H9 (cell line): ENCODE measurements at regions not wholly inside any gene's neighbourhood (a gene's known extent, or its start where the extent isn't known, plus 50 kb on each side); places are given as distances from the start of the nearest gene placed in this dataset.

Experiments
- DNase-seq: peaks from one replicate; pipeline ENCODE4 v3.0.0-alpha.2; 2017
- H2AFZ ChIP-seq: one replicate; pipeline ENCODE4 v1.6.1; 2013; ENCODE audit warnings: mild to moderate bottlenecking, low read length, control low read depth, moderate library complexity
- H2AK5ac ChIP-seq: 2 replicates; pipeline ENCODE4 v1.6.1; 2013; ENCODE audit warnings: low read length, control low read depth, mixed read lengths; ENCODE audit not compliant: insufficient read length
- H2BK120ac ChIP-seq: one replicate; pipeline ENCODE4 v1.6.1; 2013; ENCODE audit warnings: low read depth, mild to moderate bottlenecking, low read length, control low read depth, inconsistent platforms; ENCODE audit not compliant: poor library complexity, severe bottlenecking
- H2BK12ac ChIP-seq: 2 replicates; pipeline ENCODE4 v1.6.1; 2013; ENCODE audit warnings: low read length, control low read depth, mixed read lengths, low read depth; ENCODE audit not compliant: insufficient read length
- H2BK15ac ChIP-seq: 2 replicates; pipeline ENCODE4 v1.6.1; 2013; ENCODE audit warnings: low read depth, low read length, control low read depth
- H2BK20ac ChIP-seq: one replicate; pipeline ENCODE4 v1.6.1; 2013; ENCODE audit warnings: low read depth, mild to moderate bottlenecking, low read length, control low read depth, inconsistent platforms; ENCODE audit not compliant: poor library complexity, severe bottlenecking
- H2BK5ac ChIP-seq: 2 replicates; pipeline ENCODE4 v1.6.1; 2013; ENCODE audit warnings: low read length, control low read depth, mixed read lengths; ENCODE audit not compliant: insufficient read length
- H3K14ac ChIP-seq: 2 replicates; pipeline ENCODE4 v1.6.1; 2013; ENCODE audit warnings: low read length, control low read depth; ENCODE audit not compliant: insufficient read depth
- H3K18ac ChIP-seq: 2 replicates; pipeline ENCODE4 v1.6.1; 2013; ENCODE audit warnings: low read depth, mild to moderate bottlenecking, mixed read lengths, low read length, control low read depth; ENCODE audit not compliant: insufficient read length
- H3K23ac ChIP-seq: 2 replicates; pipeline ENCODE4 v1.6.1; 2013; ENCODE audit warnings: low read length, control low read depth, mixed read lengths, low read depth; ENCODE audit not compliant: insufficient read length
- H3K23me2 ChIP-seq: 2 replicates; pipeline ENCODE4 v1.6.1; 2013; ENCODE audit warnings: low read depth, mild to moderate bottlenecking, mixed read lengths, low read length, control low read depth; ENCODE audit not compliant: insufficient read length, poor library complexity, severe bottlenecking
- H3K27ac ChIP-seq: 2 replicates; pipeline ENCODE4 v1.5.1; 2013; ENCODE audit warnings: low read length, control low read depth, mixed read lengths, low read depth; ENCODE audit not compliant: insufficient read length
- H3K27me3 ChIP-seq: 2 replicates; pipeline ENCODE4 v1.6.1; 2013; ENCODE audit warnings: low read length, control low read depth, inconsistent platforms; ENCODE audit not compliant: insufficient read depth
- H3K4ac ChIP-seq: 2 replicates; pipeline ENCODE4 v1.6.1; 2013; ENCODE audit warnings: low read depth, mild to moderate bottlenecking, control low read depth, inconsistent platforms, low read length, moderate library complexity
- H3K4me1 ChIP-seq: 2 replicates; pipeline ENCODE4 v1.6.1; 2013; ENCODE audit warnings: low read length, control low read depth, inconsistent platforms; ENCODE audit not compliant: insufficient read depth
- H3K4me2 ChIP-seq: 2 replicates; pipeline ENCODE4 v1.6.1; 2013; ENCODE audit warnings: low read length, control low read depth, mixed read lengths; ENCODE audit not compliant: insufficient read length, insufficient read depth
- H3K56ac ChIP-seq: 2 replicates; pipeline ENCODE4 v1.6.1; 2013; ENCODE audit warnings: low read depth, mild to moderate bottlenecking, mixed read lengths, low read length, control low read depth; ENCODE audit not compliant: insufficient read length
- H3K79me1 ChIP-seq: 2 replicates; pipeline ENCODE4 v1.6.1; 2013; ENCODE audit warnings: low read depth, mild to moderate bottlenecking, moderate library complexity, low read length, control low read depth, inconsistent platforms; ENCODE audit not compliant: insufficient read depth, poor library complexity, severe bottlenecking
- H3K79me2 ChIP-seq: 2 replicates; pipeline ENCODE4 v1.6.1; 2013; ENCODE audit warnings: low read length, control low read depth, inconsistent platforms; ENCODE audit not compliant: insufficient read depth
- H3K9ac ChIP-seq: 2 replicates; pipeline ENCODE4 v1.6.1; 2013; ENCODE audit warnings: low read length, control low read depth, mixed read lengths; ENCODE audit not compliant: insufficient read length; ENCODE audit errors: extremely low read depth
- H3K9me3 ChIP-seq: one replicate; pipeline ENCODE4 v1.6.1; 2013; ENCODE audit warnings: low read depth, low read length, inconsistent platforms; ENCODE audit not compliant: control insufficient read depth
- H3T11ph ChIP-seq: one replicate; pipeline ENCODE4 v1.6.1; 2013; ENCODE audit warnings: mild to moderate bottlenecking, low read length, control low read depth, inconsistent platforms
- H4K20me1 ChIP-seq: one replicate; pipeline ENCODE4 v1.6.1; 2013; ENCODE audit not compliant: control insufficient read depth, insufficient read length, insufficient read depth
- H4K5ac ChIP-seq: 2 replicates; pipeline ENCODE4 v1.6.1; 2013; ENCODE audit warnings: low read depth, mild to moderate bottlenecking, mixed read lengths, low read length, control low read depth; ENCODE audit not compliant: insufficient read length
- H4K8ac ChIP-seq: replicated peaks from 2 replicates; pipeline ENCODE4 v1.6.1; 2013; ENCODE audit warnings: low read length, control low read depth, mixed read lengths, low read depth; ENCODE audit not compliant: insufficient read length
- H4K91ac ChIP-seq: 2 replicates; pipeline ENCODE4 v1.6.1; 2013; ENCODE audit warnings: low read depth, mild to moderate bottlenecking, moderate library complexity, mixed read lengths, low read length, control low read depth; ENCODE audit not compliant: insufficient read length
- H3K27ac Mint-ChIP-seq, 3 experiments: 2 replicates in 2 of 3; 3 replicates in 1 of 3; pipeline ENCODE4 v1.8.0; 2020 to 2021; ENCODE audit warnings: mixed read lengths in 3 of 3, mild to moderate bottlenecking in 1 of 3, moderate library complexity in 1 of 3
- H3K27me3 Mint-ChIP-seq: 2 replicates; pipeline ENCODE4 v1.8.0; 2021; ENCODE audit warnings: low read depth, mild to moderate bottlenecking, moderate library complexity, mixed read lengths
- H3K36me3 Mint-ChIP-seq, 3 experiments: 2 replicates in 2 of 3; 3 replicates in 1 of 3; pipeline ENCODE4 v1.8.0; 2020 to 2021; ENCODE audit warnings: low read depth in 3 of 3, mixed read lengths in 3 of 3; ENCODE audit not compliant: insufficient read depth in 1 of 3
- H3K4me1 Mint-ChIP-seq, 2 experiments: 2 replicates each; pipeline ENCODE4 v1.8.0; 2020; ENCODE audit warnings: mixed read lengths in 2 of 2
- H3K4me3 Mint-ChIP-seq, 2 experiments: 2 replicates in 1 of 2; 3 replicates in 1 of 2; pipeline ENCODE4 v1.8.0; 2020 to 2021; ENCODE audit warnings: mild to moderate bottlenecking in 2 of 2, mixed read lengths in 2 of 2, moderate library complexity in 1 of 2
- H3K9me3 Mint-ChIP-seq, 2 experiments: 2 replicates in 1 of 2; 3 replicates in 1 of 2; pipeline ENCODE4 v1.8.0; 2020; ENCODE audit warnings: mild to moderate bottlenecking in 2 of 2, mixed read lengths in 2 of 2, moderate library complexity in 1 of 2
- CTCF ChIP-seq: fragments of 200-600 bp; sonication (generic); conservative IDR thresholded peaks from 3 replicates; pipeline ENCODE4 v1.8.0; 2021; ENCODE audit warnings: antibody characterized with exemption, mild to moderate bottlenecking
- WGBS: extraction: QIAGEN DNeasy Blood & Tissue Kit; methylation state at CpG from one replicate; pipeline ENCODE4 v1.1.7; 2013; ENCODE audit warnings: missing lambda C conversion rate, low lambda C conversion rate, mixed read lengths; ENCODE audit not compliant: insufficient read length; ENCODE audit errors: extremely low coverage; 5-methylcytosine and 5-hydroxymethylcytosine counted together

- Histone ChIP-seq H3K9ac (no peak overlapping the region), H3T11ph (no peak overlapping the region), H3K14ac (no peak overlapping the region), H4K20me1 (no peaks in the 10 kb centered on the region), H3K23ac (no peak overlapping the region), H3K4me2 (no peak overlapping the region), H3K79me1 (no peaks in the 10 kb centered on the region), H3K27ac (no peak overlapping the region), H2BK120ac (no peak overlapping the region), H3K27me3 (no peaks in the 10 kb centered on the region), H3K4ac (no peak overlapping the region), H3K23me2 (no peaks in the 10 kb centered on the region), H3K79me2 (no peaks in the 10 kb centered on the region), H4K5ac (no peak overlapping the region), H2AK5ac (no peak overlapping the region), H3K9me3 (no peaks in the 10 kb centered on the region), H3K56ac (no peak overlapping the region), H3K18ac (no peak overlapping the region), H2BK12ac (no peak overlapping the region), H2BK15ac (no peak overlapping the region), H4K8ac (no peak overlapping the region), H3K4me1 (no peaks in the 10 kb centered on the region), H2BK5ac (no peak overlapping the region), H4K91ac (no peak overlapping the region), H2AFZ (no peak overlapping the region), H2BK20ac (no peak overlapping the region)
- no CpG with 5 or more reads among the region's 4 CpGs for WGBS
- TF ChIP-seq CTCF, result no peak
- H3K9me3 Mint-ChIP-seq, result no peaks in the 10 kb centered on the region; a peak in 1 of 5 replicates
- peak overlapping the region in 2 of 3 experiments; percentile 28 to 56; a peak in 2 of 7 replicates for H3K27ac Mint-ChIP-seq
- peaks cover 5 to 12% of the 10 kb centered on the region in 2 experiments; a peak in 3 of 4 replicates for H3K4me1 Mint-ChIP-seq
- no peak overlapping the region for H3K4me3 Mint-ChIP-seq
- no peaks in the 10 kb centered on the region for H3K36me3 Mint-ChIP-seq
- DNase-seq, result no peak
- H3K27me3 Mint-ChIP-seq, result no peaks in the 10 kb centered on the region
Measured at GRCh38 chr11:100573911-100574513, 113.1 kb upstream of the ARHGAP42 start.
